ENCODE measurements at regions not wholly inside any gene's neighbourhood (a gene's known extent, or its start where the extent isn't known, plus 50 kb on each side); places are given as distances from the start of the nearest gene placed in this dataset.
"Not testable (repeated sequence)": the region's sequence is repeated elsewhere in the genome, so short reads cannot be mapped to it uniquely, and the experiment has no call there.

DNA sequence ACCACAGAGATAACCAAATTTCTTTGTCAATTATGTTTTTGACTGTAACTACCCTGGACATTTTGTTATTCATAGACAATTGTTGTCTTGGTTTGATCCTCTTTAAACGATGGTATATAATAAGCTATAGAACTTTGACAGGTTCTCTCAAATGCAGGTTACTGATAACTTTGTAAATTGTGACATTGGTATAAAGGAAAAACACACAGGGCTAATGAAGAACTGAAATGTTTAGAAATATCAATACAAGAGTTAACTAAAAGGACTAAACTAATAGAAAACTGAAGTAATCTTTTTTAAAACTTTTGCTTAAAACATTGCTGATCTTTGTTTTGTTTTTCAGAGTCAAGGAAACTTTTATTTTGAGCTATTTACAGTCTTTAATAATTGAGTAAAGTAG lies 124.8 kb downstream of the TPBG start:
- Histone ChIP-seq H3K36me3 (no peaks in the 10 kb centered on the region), H3K4me1 (no peaks in the 10 kb centered on the region), H3K27ac (no peak overlapping the region), H3K9ac (ENCODE audit: low read depth in 2 of 2, low read length in 2 of 2) (no peak overlapping the region), H3K27me3 (no peaks in the 10 kb centered on the region), H3K9me3 (no peaks in the 10 kb centered on the region), H3K4me3 (no peak overlapping the region)
- intact Hi-C loops (cut with DNase I), result no loop called here
- TF ChIP-seq, protein P1, sequence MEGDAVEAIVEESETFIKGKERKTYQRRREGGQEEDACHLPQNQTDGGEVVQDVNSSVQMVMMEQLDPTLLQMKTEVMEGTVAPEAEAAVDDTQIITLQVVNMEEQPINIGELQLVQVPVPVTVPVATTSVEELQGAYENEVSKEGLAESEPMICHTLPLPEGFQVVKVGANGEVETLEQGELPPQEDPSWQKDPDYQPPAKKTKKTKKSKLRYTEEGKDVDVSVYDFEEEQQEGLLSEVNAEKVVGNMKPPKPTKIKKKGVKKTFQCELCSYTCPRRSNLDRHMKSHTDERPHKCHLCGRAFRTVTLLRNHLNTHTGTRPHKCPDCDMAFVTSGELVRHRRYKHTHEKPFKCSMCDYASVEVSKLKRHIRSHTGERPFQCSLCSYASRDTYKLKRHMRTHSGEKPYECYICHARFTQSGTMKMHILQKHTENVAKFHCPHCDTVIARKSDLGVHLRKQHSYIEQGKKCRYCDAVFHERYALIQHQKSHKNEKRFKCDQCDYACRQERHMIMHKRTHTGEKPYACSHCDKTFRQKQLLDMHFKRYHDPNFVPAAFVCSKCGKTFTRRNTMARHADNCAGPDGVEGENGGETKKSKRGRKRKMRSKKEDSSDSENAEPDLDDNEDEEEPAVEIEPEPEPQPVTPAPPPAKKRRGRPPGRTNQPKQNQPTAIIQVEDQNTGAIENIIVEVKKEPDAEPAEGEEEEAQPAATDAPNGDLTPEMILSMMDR (IDR thresholded peaks at IDR 0.05), result no peak
- DNase-seq, result no peak

DNA sequence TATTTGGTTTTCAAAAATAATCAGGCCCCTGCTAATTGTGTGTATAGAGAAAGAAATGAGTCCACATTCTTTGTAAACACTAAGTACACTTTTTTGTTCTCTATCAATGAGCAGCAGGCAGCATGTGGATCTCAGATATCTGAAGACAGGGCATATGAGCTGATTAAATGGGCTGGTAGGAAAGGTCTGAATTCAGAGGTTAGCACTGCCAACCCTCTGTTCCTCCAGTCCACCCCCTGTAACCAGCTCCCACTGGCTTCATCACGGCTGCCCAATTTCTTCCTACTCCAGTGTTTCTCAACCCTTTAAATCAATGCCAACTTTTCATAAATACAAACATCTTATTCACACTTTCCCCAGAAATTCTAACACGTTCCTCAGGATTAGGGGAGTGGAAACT lies 128.5 kb downstream of the TPBG start:
- no peak for DNase-seq
- no peaks in the 10 kb centered on the region for H3K36me3 ChIP-seq
- no peak overlapping the region for H3K27ac ChIP-seq
- H3K4me3 ChIP-seq, result no peak overlapping the region
- H3K9me3 ChIP-seq, result no peaks in the 10 kb centered on the region
- H3K27me3 ChIP-seq, result no peaks in the 10 kb centered on the region
- no peak overlapping the region for H3K9ac ChIP-seq (ENCODE audit: low read depth in 2 of 2, low read length in 2 of 2)
- TF ChIP-seq, protein P1 (IDR thresholded peaks at IDR 0.05), result no peak
- no peaks in the 10 kb centered on the region for H3K4me1 ChIP-seq
- intact Hi-C loops (cut with DNase I), result no loop called here

DNA sequence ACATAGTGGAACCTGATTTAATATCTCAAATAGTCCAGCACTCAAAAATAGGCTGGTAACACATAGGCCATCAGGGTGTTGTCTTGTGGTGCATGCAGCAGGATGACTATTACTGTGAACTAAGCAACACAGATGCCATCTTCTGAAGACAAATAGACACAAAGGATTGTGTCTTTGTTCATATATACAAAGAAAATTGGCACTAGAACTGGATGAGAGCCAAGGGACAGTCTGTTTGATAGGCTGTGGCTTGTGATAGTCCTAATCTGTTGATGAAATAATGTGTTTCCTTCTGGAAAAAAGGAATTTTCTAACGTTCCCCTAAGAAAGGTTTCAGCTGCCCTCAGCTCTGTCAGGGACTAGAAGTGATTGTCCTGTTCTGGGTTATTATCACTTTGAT lies 129.8 kb downstream of the TPBG start:
- Histone ChIP-seq H3K9ac (ENCODE audit: low read depth in 2 of 2, low read length in 2 of 2) (no peak overlapping the region), H3K36me3 (no peaks in the 10 kb centered on the region), H3K4me3 (no peak overlapping the region), H3K27me3 (no peaks in the 10 kb centered on the region), H3K4me1 (no peaks in the 10 kb centered on the region), H3K9me3 (no peaks in the 10 kb centered on the region), H3K27ac (no peak overlapping the region)
- TF ChIP-seq, protein P1 (IDR thresholded peaks at IDR 0.05), result no peak
- intact Hi-C loops (cut with DNase I), result no loop called here
- DNase-seq, result no peak

DNA sequence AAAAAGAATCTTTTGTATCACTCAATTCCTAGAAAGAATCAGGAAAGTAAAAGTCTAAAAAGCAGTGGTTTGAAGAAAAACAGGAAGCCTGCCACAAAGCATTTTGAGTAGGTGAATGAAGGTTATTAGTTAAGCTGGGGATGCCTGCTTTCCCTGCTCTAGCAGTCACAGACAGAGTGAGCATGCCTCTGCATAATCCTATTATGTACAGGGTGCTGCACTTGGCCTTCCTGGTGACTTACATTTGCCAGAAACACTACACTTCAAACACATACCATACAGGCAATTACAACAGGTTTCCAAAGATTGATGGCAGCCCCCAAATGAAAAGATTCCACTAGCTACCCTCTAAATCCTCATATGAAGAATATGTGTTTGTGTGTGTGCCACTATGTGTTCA lies 130.8 kb downstream of the TPBG start:
- Histone ChIP-seq H3K4me3 (no peak overlapping the region), H3K27ac (no peak overlapping the region), H3K9me3 (no peaks in the 10 kb centered on the region), H3K4me1 (no peaks in the 10 kb centered on the region), H3K36me3 (no peaks in the 10 kb centered on the region), H3K27me3 (no peaks in the 10 kb centered on the region), H3K9ac (ENCODE audit: low read depth in 2 of 2, low read length in 2 of 2) (no peak overlapping the region)
- intact Hi-C loops (cut with DNase I), result no loop called here
- DNase-seq, result no peak
- TF ChIP-seq, protein P1 (IDR thresholded peaks at IDR 0.05), result no peak

DNA sequence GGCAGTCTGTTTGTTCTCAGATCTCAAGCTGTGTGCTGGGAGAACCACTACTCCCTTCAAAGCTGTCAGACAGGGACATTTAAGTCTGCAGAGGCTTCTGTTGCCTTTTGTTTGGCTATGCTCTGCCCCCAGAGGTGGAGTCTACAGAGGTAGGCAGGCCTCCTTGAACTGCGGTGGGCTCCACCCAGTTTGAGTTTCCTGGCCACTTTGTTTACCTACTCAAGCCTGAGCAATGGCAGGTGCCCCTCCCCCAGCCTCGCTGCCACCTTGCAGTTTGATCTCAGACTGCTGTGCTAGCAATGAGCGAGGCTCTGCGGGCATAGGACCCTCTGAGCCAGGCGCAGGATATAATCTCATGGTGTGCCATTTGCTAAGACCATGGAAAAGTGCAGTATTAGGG lies 138.3 kb downstream of the TPBG start:
- H3K27me3 ChIP-seq; H3K9ac ChIP-seq (ENCODE audit: low read depth in 2 of 2, low read length in 2 of 2); H3K4me1 ChIP-seq; H3K9me3 ChIP-seq; H3K36me3 ChIP-seq; H3K27ac ChIP-seq; DNase-seq; intact Hi-C loops (cut with DNase I); H3K4me3 ChIP-seq: not testable (repeated sequence)

DNA sequence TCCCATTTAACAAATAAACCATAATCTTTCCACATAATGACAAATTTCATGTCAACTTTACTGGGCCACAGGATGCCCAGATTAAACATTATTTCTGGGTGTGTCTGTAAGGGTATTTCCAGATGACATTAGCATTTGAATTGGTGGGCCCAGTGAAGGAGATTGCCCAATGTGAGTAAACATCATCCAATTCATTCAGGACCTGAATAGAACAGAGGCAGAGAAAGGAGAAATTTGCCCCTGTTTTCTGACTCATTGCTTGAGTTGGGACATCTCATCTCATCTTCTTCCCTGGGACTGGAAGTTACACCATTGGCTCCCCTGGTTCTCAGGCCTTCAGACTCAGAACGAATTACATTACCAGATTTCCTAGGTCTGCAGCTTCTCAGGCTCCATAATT lies 142.9 kb downstream of the TPBG start:
- H3K9ac ChIP-seq (ENCODE audit: low read depth in 2 of 2, low read length in 2 of 2), result no peak overlapping the region
- no peaks in the 10 kb centered on the region for H3K27me3 ChIP-seq
- intact Hi-C loops (cut with DNase I), result no loop called here
- no peak overlapping the region for H3K27ac ChIP-seq
- no peaks in the 10 kb centered on the region for H3K4me1 ChIP-seq
- H3K4me3 ChIP-seq, result no peak overlapping the region
- H3K36me3 ChIP-seq, result no peaks in the 10 kb centered on the region
- H3K9me3 ChIP-seq, result no peaks in the 10 kb centered on the region
- TF ChIP-seq, protein P1 (IDR thresholded peaks at IDR 0.05), result no peak
- no peak for DNase-seq

Measured in colonic mucosa (tissue), 4 donors.